ENCODE measurements at regions not wholly inside any gene's neighbourhood (a gene's known extent, or its start where the extent isn't known, plus 50 kb on each side); places are given as distances from the start of the nearest gene placed in this dataset.

DNA sequence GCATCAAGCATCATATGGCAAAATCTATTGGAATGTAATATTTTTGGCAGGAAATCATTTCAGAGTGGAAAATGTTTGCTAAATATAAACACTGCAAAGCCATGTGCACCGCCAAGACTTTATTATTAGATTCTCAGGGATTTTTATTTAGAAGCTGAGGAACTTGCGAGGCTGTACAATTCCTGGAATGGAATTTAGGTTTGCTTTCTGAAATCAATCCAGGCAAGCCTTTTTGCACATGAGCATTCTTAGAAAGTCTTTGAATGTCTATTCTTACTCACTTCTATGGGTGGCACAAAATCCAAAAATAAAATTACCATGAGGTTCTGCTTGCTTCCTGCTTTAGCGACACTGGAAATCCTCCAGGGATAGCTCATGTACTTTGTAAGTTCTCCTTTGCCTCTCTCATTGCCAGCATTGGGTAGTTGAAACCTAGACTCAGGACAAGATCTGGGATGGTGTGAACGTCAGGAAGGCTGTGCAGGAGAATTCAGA lies 71.5 kb upstream of the PALM2AKAP2 start:
- Histone ChIP-seq H3K4me2 (ENCODE audit: insufficient read depth, low read length) (no peak overlapping the region), H4K20me1 (ENCODE audit: insufficient read depth, low read length) (no peaks in the 10 kb centered on the region), H3K79me2 (ENCODE audit: insufficient read depth, low read length) (no peaks in the 10 kb centered on the region), H3K4me1 (ENCODE audit: insufficient read depth, low read length) (no peaks in the 10 kb centered on the region), H3K36me3 (ENCODE audit: insufficient read depth, low read length) (no peaks in the 10 kb centered on the region), H3K27me3 (ENCODE audit: insufficient read depth, low read length, poor library complexity) (peaks cover 7% of the 10 kb centered on the region), H3K27ac (ENCODE audit: low read length) (no peak overlapping the region), H3K4me3 (ENCODE audit: low read depth in 1 of 2, low read length in 2 of 2) (no peak overlapping the region), H3K9ac (ENCODE audit: low read depth, low read length) (no peak overlapping the region), H3K9me3 (ENCODE audit: insufficient read depth, low read length, severe bottlenecking) (no peaks in the 10 kb centered on the region), H2AFZ (ENCODE audit: low read depth, low read length) (no peak overlapping the region)
- no peak for DNase-seq
- TF ChIP-seq, protein P1, sequence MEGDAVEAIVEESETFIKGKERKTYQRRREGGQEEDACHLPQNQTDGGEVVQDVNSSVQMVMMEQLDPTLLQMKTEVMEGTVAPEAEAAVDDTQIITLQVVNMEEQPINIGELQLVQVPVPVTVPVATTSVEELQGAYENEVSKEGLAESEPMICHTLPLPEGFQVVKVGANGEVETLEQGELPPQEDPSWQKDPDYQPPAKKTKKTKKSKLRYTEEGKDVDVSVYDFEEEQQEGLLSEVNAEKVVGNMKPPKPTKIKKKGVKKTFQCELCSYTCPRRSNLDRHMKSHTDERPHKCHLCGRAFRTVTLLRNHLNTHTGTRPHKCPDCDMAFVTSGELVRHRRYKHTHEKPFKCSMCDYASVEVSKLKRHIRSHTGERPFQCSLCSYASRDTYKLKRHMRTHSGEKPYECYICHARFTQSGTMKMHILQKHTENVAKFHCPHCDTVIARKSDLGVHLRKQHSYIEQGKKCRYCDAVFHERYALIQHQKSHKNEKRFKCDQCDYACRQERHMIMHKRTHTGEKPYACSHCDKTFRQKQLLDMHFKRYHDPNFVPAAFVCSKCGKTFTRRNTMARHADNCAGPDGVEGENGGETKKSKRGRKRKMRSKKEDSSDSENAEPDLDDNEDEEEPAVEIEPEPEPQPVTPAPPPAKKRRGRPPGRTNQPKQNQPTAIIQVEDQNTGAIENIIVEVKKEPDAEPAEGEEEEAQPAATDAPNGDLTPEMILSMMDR (IDR thresholded peaks at IDR 0.05; ENCODE audit: borderline replicate concordance, extremely low read depth, low read length, poor library complexity, severe bottlenecking): no peak
- TF ChIP-seq EZH2 (IDR thresholded peaks at IDR 0.05; ENCODE audit: borderline replicate concordance, low read depth, low read length, severe bottlenecking): no peak
- no peak for ATAC-seq (ENCODE audit: insufficient read depth, low read depth)

DNA sequence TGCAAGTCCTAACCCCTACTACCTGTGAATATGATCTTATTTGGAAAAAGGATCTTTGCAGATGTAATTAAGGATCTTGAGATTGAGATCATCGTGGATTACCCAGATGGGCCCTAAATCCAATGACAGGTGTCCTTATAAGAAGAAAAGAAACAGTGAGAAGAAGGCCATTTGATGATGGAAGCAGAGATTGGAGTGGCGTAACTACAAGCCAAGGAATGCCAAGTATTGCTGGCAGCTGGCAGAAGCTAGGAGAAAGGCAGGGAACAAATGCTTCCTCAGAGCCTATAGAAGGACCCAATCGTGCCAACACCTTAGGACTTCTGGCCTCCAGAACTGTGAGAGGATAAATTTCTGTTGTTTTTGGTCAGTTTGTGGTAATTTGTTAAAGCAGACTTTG lies 70.1 kb upstream of the PALM2AKAP2 start:
- H3K27me3 ChIP-seq (ENCODE audit: insufficient read depth, low read length, poor library complexity): peaks cover 7% of the 10 kb centered on the region
- TF ChIP-seq, protein P1 (IDR thresholded peaks at IDR 0.05; ENCODE audit: borderline replicate concordance, extremely low read depth, low read length, poor library complexity, severe bottlenecking): no peak
- no peak for TF ChIP-seq EZH2 (IDR thresholded peaks at IDR 0.05; ENCODE audit: borderline replicate concordance, low read depth, low read length, severe bottlenecking)
- no peaks in the 10 kb centered on the region for H3K4me1 ChIP-seq (ENCODE audit: insufficient read depth, low read length)
- no peaks in the 10 kb centered on the region for H3K79me2 ChIP-seq (ENCODE audit: insufficient read depth, low read length)
- H3K4me2 ChIP-seq (ENCODE audit: insufficient read depth, low read length): no peak overlapping the region
- H2AFZ ChIP-seq (ENCODE audit: low read depth, low read length): no peak overlapping the region
- H3K27ac ChIP-seq (ENCODE audit: low read length): no peak overlapping the region
- DNase-seq: no peak
- H3K36me3 ChIP-seq (ENCODE audit: insufficient read depth, low read length): no peaks in the 10 kb centered on the region
- H3K9ac ChIP-seq (ENCODE audit: low read depth, low read length): no peak overlapping the region
- no peak for ATAC-seq (ENCODE audit: insufficient read depth, low read depth)
- H3K4me3 ChIP-seq (ENCODE audit: low read depth in 1 of 2, low read length in 2 of 2): no peak overlapping the region
- no peaks in the 10 kb centered on the region for H3K9me3 ChIP-seq (ENCODE audit: insufficient read depth, low read length, severe bottlenecking)
- no peaks in the 10 kb centered on the region for H4K20me1 ChIP-seq (ENCODE audit: insufficient read depth, low read length)

DNA sequence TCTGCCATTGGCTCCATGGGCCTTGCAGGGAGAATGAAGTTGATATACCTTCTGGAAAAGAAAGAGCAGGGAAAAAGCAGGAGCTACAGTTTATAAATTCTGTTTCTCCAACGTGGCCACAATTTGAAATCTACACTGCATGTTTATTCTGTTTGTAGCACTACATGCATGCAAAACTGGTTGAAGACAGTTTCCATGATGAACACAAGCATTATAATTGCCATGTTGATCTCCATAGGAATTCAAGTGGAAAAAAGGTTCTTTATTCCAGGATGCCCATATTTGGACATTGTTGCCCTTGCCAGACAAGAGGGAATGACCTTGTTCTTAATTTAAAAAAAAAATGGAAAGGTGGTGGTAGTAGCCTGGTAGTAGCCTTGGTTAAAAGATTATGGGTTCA lies 69.2 kb upstream of the PALM2AKAP2 start:
- Histone ChIP-seq H3K27me3 (ENCODE audit: insufficient read depth, low read length, poor library complexity) (peaks cover 12% of the 10 kb centered on the region), H3K36me3 (ENCODE audit: insufficient read depth, low read length) (no peaks in the 10 kb centered on the region), H3K9ac (ENCODE audit: low read depth, low read length) (no peak overlapping the region), H4K20me1 (ENCODE audit: insufficient read depth, low read length) (no peaks in the 10 kb centered on the region), H3K9me3 (ENCODE audit: insufficient read depth, low read length, severe bottlenecking) (no peaks in the 10 kb centered on the region), H2AFZ (ENCODE audit: low read depth, low read length) (no peak overlapping the region), H3K4me2 (ENCODE audit: insufficient read depth, low read length) (no peak overlapping the region), H3K4me3 (ENCODE audit: low read depth in 1 of 2, low read length in 2 of 2) (no peak overlapping the region), H3K79me2 (ENCODE audit: insufficient read depth, low read length) (no peaks in the 10 kb centered on the region), H3K27ac (ENCODE audit: low read length) (no peak overlapping the region), H3K4me1 (ENCODE audit: insufficient read depth, low read length) (no peaks in the 10 kb centered on the region)
- TF ChIP-seq, protein P1 (IDR thresholded peaks at IDR 0.05; ENCODE audit: borderline replicate concordance, extremely low read depth, low read length, poor library complexity, severe bottlenecking): no peak
- no peak for TF ChIP-seq EZH2 (IDR thresholded peaks at IDR 0.05; ENCODE audit: borderline replicate concordance, low read depth, low read length, severe bottlenecking)
- DNase-seq (no peak), ATAC-seq (ENCODE audit: insufficient read depth, low read depth) (no peak)

DNA sequence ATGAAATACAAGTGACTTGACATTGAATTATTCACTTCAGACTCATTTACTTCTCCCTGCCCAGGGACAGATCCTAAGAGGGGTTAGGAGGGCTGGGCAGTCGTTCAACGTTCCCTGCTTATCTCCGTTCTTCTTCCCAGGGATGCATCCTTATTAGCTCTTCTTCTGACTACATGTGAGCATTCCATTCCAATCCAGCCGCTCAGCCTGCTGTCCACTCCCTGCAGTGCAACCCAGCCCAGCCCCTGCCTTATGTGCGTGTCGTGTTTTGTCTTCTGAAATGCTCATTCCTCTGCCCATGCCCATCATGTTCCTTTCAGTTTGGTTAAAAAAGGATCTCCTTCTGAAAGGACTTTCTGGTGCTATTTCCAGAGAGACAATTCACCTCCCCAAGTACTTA lies 64.7 kb upstream of the PALM2AKAP2 start:
- Histone ChIP-seq H3K27me3 (ENCODE audit: insufficient read depth, low read length, poor library complexity) (peaks cover 16% of the 10 kb centered on the region), H3K9me3 (ENCODE audit: insufficient read depth, low read length, severe bottlenecking) (no peaks in the 10 kb centered on the region), H3K27ac (ENCODE audit: low read length) (no peak overlapping the region), H3K9ac (ENCODE audit: low read depth, low read length) (no peak overlapping the region), H3K79me2 (ENCODE audit: insufficient read depth, low read length) (no peaks in the 10 kb centered on the region), H3K36me3 (ENCODE audit: insufficient read depth, low read length) (no peaks in the 10 kb centered on the region), H3K4me2 (ENCODE audit: insufficient read depth, low read length) (no peak overlapping the region), H3K4me1 (ENCODE audit: insufficient read depth, low read length) (no peaks in the 10 kb centered on the region), H3K4me3 (ENCODE audit: low read depth in 1 of 2, low read length in 2 of 2) (no peak overlapping the region), H2AFZ (ENCODE audit: low read depth, low read length) (no peak overlapping the region), H4K20me1 (ENCODE audit: insufficient read depth, low read length) (no peaks in the 10 kb centered on the region)
- no peak for TF ChIP-seq EZH2 (IDR thresholded peaks at IDR 0.05; ENCODE audit: borderline replicate concordance, low read depth, low read length, severe bottlenecking)
- TF ChIP-seq, protein P1 (IDR thresholded peaks at IDR 0.05; ENCODE audit: borderline replicate concordance, extremely low read depth, low read length, poor library complexity, severe bottlenecking): no peak
- DNase-seq (no peak), ATAC-seq (ENCODE audit: insufficient read depth, low read depth) (no peak)
